Small intestine (tissue), 7 donors: ENCODE measurements at regions not wholly inside any gene's neighbourhood (a gene's known extent, or its start where the extent isn't known, plus 50 kb on each side); places are given as distances from the start of the nearest gene placed in this dataset.

Experiments used
- DNase-seq, 2 donors: peaks; one replicate each; pipeline versions ENCODE4 v3.0.0 to v3.0.0-alpha.2; 2013
- FAIRE-seq: peaks from 2 replicates; lab custom pipeline; 2012; peaks lifted over from hg19 to GRCh38; lab: Jason Lieb, UNC
- H3K27ac ChIP-seq, 3 donors: one replicate each; pipeline ENCODE4 v1.5.1; 2013; ENCODE audit warnings: low read length in 2 of 3, mild to moderate bottlenecking in 2 of 3, control low read depth in 1 of 3, inconsistent platforms in 1 of 3, low read depth in 1 of 3, moderate library complexity in 1 of 3
- H3K27me3 ChIP-seq, 3 donors: one replicate each; pipeline ENCODE4 v1.6.1; 2013; ENCODE audit warnings: low read length in 3 of 3, inconsistent platforms in 1 of 3; ENCODE audit not compliant: control insufficient read depth in 3 of 3, insufficient read depth in 3 of 3
- H3K36me3 ChIP-seq, 3 donors: one replicate each; pipeline ENCODE4 v1.6.1; 2013; ENCODE audit warnings: low read length in 3 of 3, inconsistent platforms in 1 of 3, low read depth in 1 of 3, mild to moderate bottlenecking in 1 of 3, moderate library complexity in 1 of 3; ENCODE audit not compliant: control insufficient read depth in 3 of 3, insufficient read depth in 2 of 3
- H3K4me1 ChIP-seq, 3 donors: one replicate each; pipeline ENCODE4 v1.6.1; 2013; ENCODE audit warnings: low read length in 2 of 3, inconsistent platforms in 1 of 3, low read depth in 1 of 3, mild to moderate bottlenecking in 1 of 3, moderate library complexity in 1 of 3; ENCODE audit not compliant: control insufficient read depth in 3 of 3, insufficient read depth in 2 of 3
- H3K4me3 ChIP-seq, 3 donors: one replicate each; pipeline ENCODE4 v1.5.1; 2013; ENCODE audit warnings: low read length in 3 of 3, control low read depth in 1 of 3, inconsistent platforms in 1 of 3, low read depth in 1 of 3, mild to moderate bottlenecking in 1 of 3, moderate library complexity in 1 of 3
- H3K9me3 ChIP-seq, 2 donors: one replicate each; pipeline ENCODE4 v1.6.1; 2013; ENCODE audit warnings: low read depth in 1 of 2, low read length in 1 of 2; ENCODE audit not compliant: control insufficient read depth in 2 of 2, insufficient read depth in 1 of 2
- WGBS, 3 donors: extraction: QIAGEN DNeasy Blood & Tissue Kit; methylation state at CpG; one replicate each; pipeline ENCODE4 v1.1.7; 2013; 5-methylcytosine and 5-hydroxymethylcytosine counted together
- donor health status: healthy with polysubstance abuse.
- donor health status: control.
- donor health status: control.
- donor health status: Bipolar disorder and iron deficiency.
- donor health status: healthy.

GRCh38 chr10:129096065-129096984, 370.7 kb upstream of the MGMT start:
- H3K36me3 ChIP-seq, result no peaks in the 10 kb centered on the region
- no peaks in the 10 kb centered on the region for H3K9me3 ChIP-seq
- DNase-seq (no peak), FAIRE-seq (no peak)
- H3K27me3 ChIP-seq, result no peaks in the 10 kb centered on the region
- H3K4me3 ChIP-seq, result no peak overlapping the region
- H3K4me1 ChIP-seq, result no peaks in the 10 kb centered on the region
- H3K27ac ChIP-seq, result no peak overlapping the region
- WGBS, 3 donors, result 44 to 58% (median 57%) methylated on average over 12 of the region's 12 CpGs

GRCh38 chr10:129097776-129098330, 369.2 kb upstream of the MGMT start:
- 78 to 88% (median 87%) methylated on average over 6 of the region's 6 CpGs for WGBS, 3 donors
- H3K27ac ChIP-seq, result no peak overlapping the region
- FAIRE-seq, result no peak
- H3K36me3 ChIP-seq, result no peaks in the 10 kb centered on the region
- H3K9me3 ChIP-seq, result no peaks in the 10 kb centered on the region
- H3K4me1 ChIP-seq, result no peaks in the 10 kb centered on the region
- no peaks in the 10 kb centered on the region for H3K27me3 ChIP-seq
- no peak for DNase-seq
- no peak overlapping the region for H3K4me3 ChIP-seq

GRCh38 chr10:129098517-129098916, 368.5 kb upstream of the MGMT start:
- Histone ChIP-seq H3K4me1 (no peaks in the 10 kb centered on the region), H3K27ac (no peak overlapping the region), H3K36me3 (no peaks in the 10 kb centered on the region), H3K9me3 (no peaks in the 10 kb centered on the region), H3K4me3 (no peak overlapping the region), H3K27me3 (no peaks in the 10 kb centered on the region)
- FAIRE-seq, result no peak
- WGBS, 3 donors, result 94 to 97% (median 94%) methylated on average over 5 of the region's 5 CpGs
- no peak for DNase-seq

GRCh38 chr10:129099486-129099885, 367.6 kb upstream of the MGMT start:
- no peak for FAIRE-seq
- DNase-seq, result no peak
- Histone ChIP-seq H3K36me3 (no peaks in the 10 kb centered on the region), H3K4me3 (no peak overlapping the region), H3K9me3 (no peaks in the 10 kb centered on the region), H3K27ac (no peak overlapping the region), H3K27me3 (no peaks in the 10 kb centered on the region), H3K4me1 (no peaks in the 10 kb centered on the region)
- WGBS, 3 donors, result 86 to 91% (median 89%) methylated on average over 5 of the region's 5 CpGs

- Histone ChIP-seq H3K9me3 (no peaks in the 10 kb centered on the region), H3K27ac (no peak overlapping the region), H3K4me1 (no peaks in the 10 kb centered on the region), H3K27me3 (no peaks in the 10 kb centered on the region), H3K4me3 (no peak overlapping the region), H3K36me3 (no peaks in the 10 kb centered on the region)
- 87 to 94% (median 89%) methylated on average over 7 of the region's 7 CpGs for WGBS, 3 donors
- no peak for DNase-seq
- FAIRE-seq, result no peak
These were observed 367.0 kb upstream of the MGMT start for GRCh38 chr10:129099992-129100391.

GRCh38 chr10:129101232-129101980, 365.6 kb upstream of the MGMT start:
- Histone ChIP-seq H3K9me3 (no peaks in the 10 kb centered on the region), H3K4me1 (no peaks in the 10 kb centered on the region), H3K4me3 (no peak overlapping the region), H3K36me3 (no peaks in the 10 kb centered on the region), H3K27me3 (no peaks in the 10 kb centered on the region), H3K27ac (no peak overlapping the region)
- no peak for FAIRE-seq
- DNase-seq, result no peak
- WGBS, 3 donors, result 73 to 83% (median 78%) methylated on average over 10 of the region's 10 CpGs

- Histone ChIP-seq H3K27me3 (no peaks in the 10 kb centered on the region), H3K4me3 (no peak overlapping the region), H3K36me3 (no peaks in the 10 kb centered on the region), H3K27ac (no peak overlapping the region), H3K9me3 (no peaks in the 10 kb centered on the region), H3K4me1 (no peaks in the 10 kb centered on the region)
- DNase-seq (no peak), FAIRE-seq (no peak)
- 61 to 72% (median 69%) methylated on average over 7 of the region's 7 CpGs for WGBS, 3 donors
These were observed 363.9 kb upstream of the MGMT start for GRCh38 chr10:129102906-129103693.
